MCF 10A (cell line): ENCODE measurements at regions not wholly inside any gene's neighbourhood (a gene's known extent, or its start where the extent isn't known, plus 50 kb on each side); places are given as distances from the start of the nearest gene placed in this dataset.

Experiments
- BruUV-seq: library from RNA; stranded (reverse); fragments of 400-500 nt; replicated peaks from 2 replicates; lab custom pipeline; 2021; lab: Mats Ljungman, UMichigan
- CTCF ChIA-PET: fragments of 300-600 bp; sonication (Branson Sonifier 250); formaldehyde crosslinking; extraction: SDS; loops from one replicate; lab custom pipeline; 2021; ENCODE audit warnings: antibody characterized with exemption, inconsistent platforms; lab: Yijun Ruan, JAX
- POLR2A ChIA-PET: fragments of 300-600, 350-650 bp; sonication (Branson Sonifier 250); formaldehyde crosslinking; extraction: SDS; loops from one replicate; lab custom pipeline; 2020; ENCODE audit warnings: antibody characterized with exemption, inconsistent platforms; lab: Yijun Ruan, JAX
- DNase-seq: peaks from one replicate; pipeline ENCODE4 v3.0.0-alpha.2; 2018; ENCODE audit not compliant: unreplicated experiment
- H3K27ac Mint-ChIP-seq: one replicate; pipeline ENCODE4 v1.8.0; 2022; ENCODE audit warnings: mild to moderate bottlenecking, low read depth, mixed read lengths; ENCODE audit not compliant: unreplicated experiment
- H3K27me3 Mint-ChIP-seq: one replicate; pipeline ENCODE4 v1.8.0; 2022; ENCODE audit warnings: mixed read lengths; ENCODE audit not compliant: insufficient read depth, unreplicated experiment
- H3K36me3 Mint-ChIP-seq: one replicate; pipeline ENCODE4 v1.8.0; 2022; ENCODE audit warnings: mild to moderate bottlenecking, moderate library complexity, mixed read lengths; ENCODE audit not compliant: insufficient read depth, unreplicated experiment
- H3K4me1 Mint-ChIP-seq: one replicate; pipeline ENCODE4 v1.8.0; 2022; ENCODE audit warnings: mixed read lengths; ENCODE audit not compliant: insufficient read depth, unreplicated experiment
- H3K4me3 Mint-ChIP-seq: one replicate; pipeline ENCODE4 v1.8.0; 2022; ENCODE audit warnings: mild to moderate bottlenecking, moderate library complexity, mixed read lengths; ENCODE audit not compliant: unreplicated experiment
- H3K9me3 Mint-ChIP-seq: one replicate; pipeline ENCODE4 v1.8.0; 2022; ENCODE audit warnings: mixed read lengths; ENCODE audit not compliant: unreplicated experiment
- intact Hi-C: fragments of 100-400 bp; cut with micrococcal nuclease; formaldehyde crosslinking; loops from 2 replicates; pipeline ENCODE4 v1.14.1; 2022
- TF ChIP-seq, protein P1 (sequence below): fragments of 200-600 bp; IDR thresholded peaks from one replicate; pipeline ENCODE4 v1.8.0; 2022; ENCODE audit warnings: antibody characterized with exemption, mild to moderate bottlenecking; ENCODE audit not compliant: unreplicated experiment

DNA sequence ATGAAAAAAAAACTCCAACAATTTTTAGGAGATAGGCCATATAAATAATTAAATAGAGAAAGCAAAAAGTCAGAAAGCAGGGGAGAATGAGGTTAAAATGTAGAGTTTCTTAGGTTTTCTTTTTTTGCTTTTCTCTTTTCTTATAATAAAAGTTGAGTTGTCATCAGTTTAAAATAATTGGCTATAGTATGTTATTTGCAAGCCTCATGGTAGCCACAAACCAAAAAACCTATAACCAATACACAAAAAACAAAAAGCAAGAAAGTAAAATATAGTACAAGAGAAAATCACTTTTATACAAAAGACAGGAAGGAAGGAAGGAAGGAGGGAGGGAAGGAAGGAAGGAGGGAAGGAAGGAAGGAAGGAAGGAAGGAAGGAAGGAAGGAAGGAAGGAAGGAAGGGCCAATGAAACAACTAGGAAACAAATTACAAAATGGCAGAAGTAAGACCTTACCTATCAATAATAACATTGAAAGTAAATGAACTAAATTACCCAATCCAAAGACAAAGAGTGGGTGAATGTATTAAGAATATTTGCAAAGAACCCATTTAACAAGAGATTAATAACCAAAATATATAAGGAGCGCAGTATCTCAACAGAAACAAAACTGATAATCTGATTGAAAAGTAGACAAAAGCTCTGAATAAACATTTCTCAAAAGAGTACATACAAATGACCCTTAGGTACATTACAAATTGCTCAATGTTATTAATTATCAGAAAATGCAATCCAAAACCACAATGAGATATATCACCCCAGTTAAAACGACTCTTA lies 541.3 kb upstream of the LRRTM4 start:
- DNase-seq = no peak
- no peaks in the 10 kb centered on the region for H3K4me1 Mint-ChIP-seq
- H3K27ac Mint-ChIP-seq = no peak overlapping the region
- ChIA-PET POLR2A (no interaction called here), CTCF (no interaction called here)
- H3K27me3 Mint-ChIP-seq = no peaks in the 10 kb centered on the region
- TF ChIP-seq, protein P1, sequence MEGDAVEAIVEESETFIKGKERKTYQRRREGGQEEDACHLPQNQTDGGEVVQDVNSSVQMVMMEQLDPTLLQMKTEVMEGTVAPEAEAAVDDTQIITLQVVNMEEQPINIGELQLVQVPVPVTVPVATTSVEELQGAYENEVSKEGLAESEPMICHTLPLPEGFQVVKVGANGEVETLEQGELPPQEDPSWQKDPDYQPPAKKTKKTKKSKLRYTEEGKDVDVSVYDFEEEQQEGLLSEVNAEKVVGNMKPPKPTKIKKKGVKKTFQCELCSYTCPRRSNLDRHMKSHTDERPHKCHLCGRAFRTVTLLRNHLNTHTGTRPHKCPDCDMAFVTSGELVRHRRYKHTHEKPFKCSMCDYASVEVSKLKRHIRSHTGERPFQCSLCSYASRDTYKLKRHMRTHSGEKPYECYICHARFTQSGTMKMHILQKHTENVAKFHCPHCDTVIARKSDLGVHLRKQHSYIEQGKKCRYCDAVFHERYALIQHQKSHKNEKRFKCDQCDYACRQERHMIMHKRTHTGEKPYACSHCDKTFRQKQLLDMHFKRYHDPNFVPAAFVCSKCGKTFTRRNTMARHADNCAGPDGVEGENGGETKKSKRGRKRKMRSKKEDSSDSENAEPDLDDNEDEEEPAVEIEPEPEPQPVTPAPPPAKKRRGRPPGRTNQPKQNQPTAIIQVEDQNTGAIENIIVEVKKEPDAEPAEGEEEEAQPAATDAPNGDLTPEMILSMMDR = no peak
- intact Hi-C loops = no loop called here
- no TSS peak for BruUV-seq
- no peaks in the 10 kb centered on the region for H3K9me3 Mint-ChIP-seq
- H3K36me3 Mint-ChIP-seq = no peaks in the 10 kb centered on the region
- no peak overlapping the region for H3K4me3 Mint-ChIP-seq

- TF ChIP-seq, protein P1 = no peak
- BruUV-seq = no TSS peak
- Mint-ChIP-seq H3K36me3 (no peaks in the 10 kb centered on the region), H3K4me3 (no peak overlapping the region), H3K27me3 (no peaks in the 10 kb centered on the region), H3K27ac (no peak overlapping the region), H3K4me1 (no peaks in the 10 kb centered on the region), H3K9me3 (no peaks in the 10 kb centered on the region)
- no peak for DNase-seq
- CTCF ChIA-PET = no interaction called here
- POLR2A ChIA-PET = no interaction called here
- intact Hi-C loops = no loop called here
These were observed 543.2 kb upstream of the LRRTM4 start for GRCh38 chr2:78065366-78065765.

GRCh38 chr2:78068808-78069207 lies 546.6 kb upstream of the LRRTM4 start:
- Mint-ChIP-seq H3K4me3 (no peak overlapping the region), H3K4me1 (no peaks in the 10 kb centered on the region), H3K9me3 (no peaks in the 10 kb centered on the region), H3K36me3 (no peaks in the 10 kb centered on the region), H3K27me3 (no peaks in the 10 kb centered on the region), H3K27ac (no peak overlapping the region)
- DNase-seq = no peak
- intact Hi-C loops = no loop called here
- ChIA-PET POLR2A (no interaction called here), CTCF (no interaction called here)
- no TSS peak for BruUV-seq
- TF ChIP-seq, protein P1 = no peak

GRCh38 chr2:78070693-78071092 lies 548.5 kb upstream of the LRRTM4 start:
- Mint-ChIP-seq H3K4me3 (no peak overlapping the region), H3K9me3 (peaks cover 9% of the 10 kb centered on the region), H3K27me3 (no peaks in the 10 kb centered on the region), H3K36me3 (no peaks in the 10 kb centered on the region), H3K4me1 (no peaks in the 10 kb centered on the region), H3K27ac (no peak overlapping the region)
- intact Hi-C loops = no loop called here
- no TSS peak for BruUV-seq
- ChIA-PET POLR2A (no interaction called here), CTCF (no interaction called here)
- TF ChIP-seq, protein P1 = no peak
- no peak for DNase-seq
